Coronary artery (tissue), 2 donors: ENCODE measurements at regions not wholly inside any gene's neighbourhood (a gene's known extent, or its start where the extent isn't known, plus 50 kb on each side); places are given as distances from the start of the nearest gene placed in this dataset.

Experiments
- DNase-seq: peaks from one replicate; pipeline ENCODE4 v3.0.0-alpha.2; 2017; ENCODE audit warnings: low spot score
- H3K27ac ChIP-seq, 2 donors: fragments of 200-600 bp; sonication (generic); one replicate each; pipeline ENCODE4 v1.5.1; 2016 to 2019
- H3K4me3 ChIP-seq: fragments of 200-600 bp; sonication (generic); 2 replicates; pipeline ENCODE4 v1.5.1; 2016; ENCODE audit warnings: mild to moderate bottlenecking, moderate library complexity
- CTCF ChIP-seq: fragments of 200-600 bp; sonication (generic); IDR thresholded peaks from one replicate; pipeline ENCODE4 v1.5.1; 2019; ENCODE audit warnings: antibody characterized with exemption

- no peak overlapping the region for H3K27ac ChIP-seq
- no peak for TF ChIP-seq CTCF
These were observed 76.6 kb upstream of the NTRK2 start for GRCh38 chr9:84592918-84593317.

GRCh38 chr9:84593352-84593751, 76.2 kb upstream of the NTRK2 start:
- Histone ChIP-seq H3K4me3 (no peak overlapping the region), H3K27ac (no peak overlapping the region)
- DNase-seq, result no peak
- TF ChIP-seq CTCF, result no peak

More at GRCh38 chr9:84592918-84593317, 76.6 kb upstream of the NTRK2 start:
- H3K4me3 ChIP-seq, result no peak overlapping the region
- no peak for DNase-seq

GRCh38 chr9:84597131-84597530, 72.4 kb upstream of the NTRK2 start:
- Histone ChIP-seq H3K27ac (no peak overlapping the region), H3K4me3 (no peak overlapping the region)
- no peak for TF ChIP-seq CTCF
- no peak for DNase-seq

GRCh38 chr9:84598921-84599636, 70.5 kb upstream of the NTRK2 start:
- Histone ChIP-seq H3K4me3 (no peak overlapping the region), H3K27ac (no peak overlapping the region)
- no peak for TF ChIP-seq CTCF
- no peak for DNase-seq

GRCh38 chr9:84600739-84601138, 68.8 kb upstream of the NTRK2 start:
- Histone ChIP-seq H3K4me3 (no peak overlapping the region), H3K27ac (no peak overlapping the region)
- no peak for DNase-seq
- TF ChIP-seq CTCF, result no peak

GRCh38 chr9:84604223-84604622, 65.3 kb upstream of the NTRK2 start:
- DNase-seq, result no peak
- no peak for TF ChIP-seq CTCF
- Histone ChIP-seq H3K4me3 (no peak overlapping the region), H3K27ac (no peak overlapping the region)

- TF ChIP-seq CTCF, result no peak
- DNase-seq, result no peak
- no peak overlapping the region for H3K4me3 ChIP-seq
- H3K27ac ChIP-seq, result no peak overlapping the region
These were observed 59.8 kb upstream of the NTRK2 start for GRCh38 chr9:84609779-84610178.
